Astrocyte of the hippocampus (primary cell): ENCODE measurements at regions not wholly inside any gene's neighbourhood (a gene's known extent, or its start where the extent isn't known, plus 50 kb on each side); places are given as distances from the start of the nearest gene placed in this dataset.

Experiments
- DNase-seq: peaks from one replicate; pipeline ENCODE4 v3.0.0; 2011; ENCODE audit warnings: low read depth, low spot score

DNA sequence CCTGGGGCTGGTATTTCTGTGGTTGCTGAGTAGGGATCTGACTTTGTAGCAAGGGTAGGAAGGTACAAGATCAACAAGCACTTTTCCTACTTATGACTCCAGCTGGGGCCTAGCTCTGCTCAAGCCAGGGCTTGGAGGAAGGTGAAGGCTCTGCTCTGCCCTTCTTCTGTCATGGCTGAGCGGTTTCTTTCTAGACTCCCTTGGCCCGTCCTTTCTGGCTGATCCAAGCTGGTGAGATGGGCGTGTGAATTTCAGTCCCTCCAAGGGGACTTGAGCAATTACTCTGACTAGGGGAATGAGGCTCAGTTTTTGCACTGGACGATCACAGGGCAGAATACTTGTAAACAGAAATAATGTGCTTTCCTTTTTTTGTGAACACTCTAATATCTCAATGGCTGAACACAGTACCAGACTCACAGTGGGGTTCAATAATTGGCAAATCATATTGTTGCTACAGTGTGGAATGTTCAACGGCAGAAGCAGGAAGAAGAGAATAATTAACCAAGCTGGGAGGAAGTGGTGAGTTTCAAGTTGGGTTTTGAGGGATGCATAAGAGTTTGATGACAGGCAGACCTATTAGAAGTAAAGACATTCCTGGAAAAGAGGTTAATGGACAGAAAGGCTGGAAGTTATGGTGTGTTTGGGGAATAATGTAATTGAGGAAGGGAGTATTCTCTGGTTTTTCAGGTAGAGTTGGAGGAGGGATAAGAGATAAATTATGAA is 507.6 kb downstream of the MIAT start:
- no peak for DNase-seq

DNA sequence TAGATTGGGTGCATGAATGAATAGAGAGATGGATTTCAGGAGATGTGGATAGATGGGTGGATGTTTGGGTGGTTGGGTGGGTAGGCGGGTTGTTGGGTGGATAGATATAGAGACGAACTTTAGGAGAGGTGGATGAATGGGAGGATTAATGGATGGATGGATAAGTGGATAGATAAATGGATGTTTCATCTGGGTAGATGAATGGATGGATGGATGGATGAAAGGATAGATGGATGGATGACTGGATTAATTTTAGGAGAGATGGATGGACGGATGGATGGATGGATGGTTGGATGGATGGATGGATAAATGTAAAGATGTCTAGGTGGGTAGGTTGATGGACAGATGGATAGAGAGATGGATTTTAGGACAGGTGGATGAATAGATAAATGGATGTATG is 511.3 kb downstream of the MIAT start:
- DNase-seq = no peak

DNA sequence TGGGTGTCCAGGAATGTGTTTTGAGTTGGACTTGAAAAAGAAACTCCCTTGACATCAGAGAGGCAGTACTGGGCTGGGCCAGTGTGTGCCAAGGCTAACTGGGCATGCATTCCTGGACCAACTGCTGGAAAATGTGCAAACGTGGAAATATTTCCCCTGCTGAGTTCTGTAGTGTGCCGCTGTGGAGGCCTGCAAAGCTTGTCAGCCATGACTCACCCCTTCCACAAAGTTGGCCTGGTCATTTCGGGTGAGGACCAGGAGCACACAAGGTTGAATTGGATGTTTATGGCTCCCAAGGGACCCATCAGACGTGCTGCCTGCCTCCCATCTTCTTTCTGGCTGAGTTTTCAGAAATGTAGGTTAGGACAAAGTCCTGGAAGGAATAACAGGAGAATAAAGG is 513.1 kb downstream of the MIAT start:
- DNase-seq = peak; percentile 93

DNA sequence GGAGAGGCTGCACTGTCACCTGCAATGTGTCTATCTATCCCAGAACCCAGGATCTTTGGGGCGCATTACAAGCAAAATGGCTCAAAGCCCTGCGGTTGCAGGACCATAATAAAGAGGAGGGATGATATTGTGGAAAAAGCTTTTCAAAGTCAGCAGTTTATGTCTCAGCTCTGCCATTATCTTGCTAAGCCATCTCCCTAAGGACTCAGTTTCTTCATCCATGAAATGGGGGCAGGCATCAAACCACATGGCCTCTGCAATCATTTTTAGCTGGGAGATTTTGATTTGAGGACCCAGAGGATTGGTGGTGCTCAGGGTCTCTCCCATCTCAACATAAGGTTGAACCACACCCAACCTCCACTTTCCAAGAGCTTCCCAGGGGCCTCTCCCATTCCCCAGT is 513.8 kb downstream of the MIAT start:
- DNase-seq = no peak

DNA sequence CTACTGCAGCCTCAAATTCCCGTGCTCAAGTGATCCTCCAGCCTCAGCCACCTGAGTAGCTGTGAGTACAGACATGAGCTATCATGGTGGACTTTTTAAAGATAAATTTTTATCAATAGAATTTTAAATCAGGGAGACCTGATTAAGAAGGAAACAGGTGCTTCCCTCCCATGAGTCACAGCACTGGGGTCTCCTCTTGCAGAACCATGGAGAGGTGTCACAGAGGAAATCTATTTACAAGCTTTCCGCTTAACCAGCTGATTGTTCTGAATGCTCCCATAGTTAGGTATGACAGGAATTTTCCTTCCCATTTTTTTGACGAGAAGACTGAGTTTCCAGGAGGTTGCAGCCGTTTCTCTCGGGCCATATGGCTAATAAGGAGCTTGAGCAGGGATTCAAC is 516.1 kb downstream of the MIAT start:
- no peak for DNase-seq

DNA sequence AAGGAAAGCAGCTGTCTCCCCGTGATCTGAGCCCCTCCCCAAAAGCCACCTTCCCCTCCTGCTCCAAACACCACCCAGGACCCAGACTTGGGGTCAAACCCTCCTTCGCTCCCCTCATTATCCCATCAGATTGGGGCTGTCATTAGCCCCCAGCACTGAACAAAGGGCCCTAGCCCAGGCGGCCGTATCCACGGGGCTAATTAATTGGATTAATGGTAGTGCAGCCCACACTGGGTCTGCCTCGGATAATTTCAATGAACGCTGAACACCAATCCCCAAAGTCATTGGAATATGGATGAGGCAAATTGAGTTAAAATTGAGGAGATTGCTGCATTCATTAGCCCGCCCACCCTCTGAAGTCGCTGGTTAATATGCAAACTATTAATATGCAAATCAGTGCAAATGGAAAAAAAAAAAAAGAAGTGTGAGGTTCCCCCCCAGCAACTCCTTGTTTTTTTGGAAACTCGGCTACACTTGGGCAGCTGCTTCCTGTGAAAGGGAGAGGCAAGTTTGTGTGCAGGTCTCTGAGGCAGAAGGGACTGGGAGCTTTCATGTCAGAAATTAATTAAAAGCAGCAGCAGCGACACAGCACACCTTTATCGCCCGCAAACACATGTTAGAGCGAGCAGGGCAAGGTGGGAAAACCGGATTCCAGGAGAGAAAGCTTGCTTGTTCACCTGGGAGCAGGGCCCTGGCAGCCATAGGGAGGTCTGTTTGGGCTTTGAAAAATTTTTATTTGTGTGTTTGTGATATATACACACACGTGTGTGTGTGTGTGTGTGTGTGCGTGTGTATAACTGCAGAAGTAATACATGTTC is 517.8 kb downstream of the MIAT start:
- DNase-seq = no peak

DNA sequence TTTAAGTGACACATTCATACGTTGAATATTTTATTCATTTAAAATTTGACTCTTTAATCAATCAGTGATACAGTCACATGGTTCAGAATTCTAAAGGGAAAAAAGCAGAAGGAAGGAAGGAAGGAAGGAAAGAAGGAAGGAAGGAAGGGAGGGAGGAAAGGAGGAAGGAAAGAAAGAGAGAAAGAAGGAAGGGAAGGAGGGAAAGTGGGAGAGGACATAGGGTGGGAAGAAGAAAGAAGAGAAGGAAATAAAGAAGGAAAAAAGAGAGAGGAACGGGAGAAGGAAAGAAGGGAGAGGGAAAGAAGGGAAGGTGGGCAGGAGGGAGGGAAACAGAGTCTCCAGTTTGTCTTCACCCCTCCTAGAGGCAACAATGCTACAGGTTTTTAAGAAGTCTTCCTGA is 518.6 kb downstream of the MIAT start:
- DNase-seq = no peak

DNA sequence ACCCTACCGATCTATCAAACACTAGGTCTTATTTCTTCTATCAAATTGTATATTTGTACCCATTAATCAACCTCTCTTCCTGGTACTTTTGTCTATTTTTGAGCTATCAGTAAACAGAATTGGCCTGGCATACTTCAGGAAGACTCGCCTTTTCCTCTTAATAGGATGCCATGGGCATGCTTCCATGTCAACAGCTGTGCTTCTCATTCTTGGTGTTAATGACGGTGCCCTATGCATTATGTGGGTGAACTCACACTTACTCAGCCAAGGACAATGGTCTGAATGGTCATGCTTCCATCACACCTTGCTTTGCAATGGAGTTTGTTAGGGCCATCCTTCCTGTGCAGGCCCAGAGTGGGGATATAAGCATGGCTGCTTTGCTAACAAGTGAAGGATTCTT is 521.8 kb downstream of the MIAT start:
- no peak for DNase-seq

DNA sequence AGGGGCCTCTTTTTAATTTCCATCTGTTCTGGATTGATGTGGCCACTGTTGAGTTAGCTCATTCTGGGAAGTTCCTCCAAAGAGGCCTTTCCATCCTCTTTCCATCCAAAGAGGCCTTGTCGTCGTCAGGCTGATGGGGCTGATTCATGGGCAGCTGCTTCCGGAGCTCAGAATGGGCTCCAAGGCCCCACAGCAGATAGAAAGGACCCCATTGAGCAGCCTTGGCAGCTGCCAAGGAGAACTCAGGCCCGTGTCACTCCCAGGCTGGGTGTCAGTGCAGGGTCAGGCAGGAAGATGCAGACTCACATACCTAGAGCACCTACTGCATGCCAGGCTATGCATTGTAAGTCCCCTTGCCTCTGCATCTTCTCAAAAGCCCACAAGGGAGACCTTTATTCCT is 524.1 kb downstream of the MIAT start:
- no peak for DNase-seq

DNA sequence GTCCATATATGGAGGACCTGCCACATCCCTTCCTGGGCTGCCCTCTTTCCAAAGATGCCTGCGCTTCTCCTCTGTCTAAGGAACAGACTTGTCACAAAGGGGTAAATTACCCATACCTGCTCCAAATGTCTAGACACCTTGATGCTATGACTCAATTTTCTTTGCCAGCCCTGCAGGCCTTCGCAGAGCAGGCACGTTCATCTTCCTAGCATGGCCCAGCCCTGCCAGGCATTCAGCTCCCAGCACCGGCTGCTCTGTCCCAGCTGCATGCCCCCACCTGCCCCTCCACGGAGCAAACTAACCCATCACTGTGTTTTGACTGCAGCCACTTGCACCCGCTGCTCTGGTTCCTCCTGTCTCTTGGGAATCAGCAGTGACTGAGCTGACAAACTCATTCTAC is 526.1 kb downstream of the MIAT start:
- DNase-seq = no peak

DNA sequence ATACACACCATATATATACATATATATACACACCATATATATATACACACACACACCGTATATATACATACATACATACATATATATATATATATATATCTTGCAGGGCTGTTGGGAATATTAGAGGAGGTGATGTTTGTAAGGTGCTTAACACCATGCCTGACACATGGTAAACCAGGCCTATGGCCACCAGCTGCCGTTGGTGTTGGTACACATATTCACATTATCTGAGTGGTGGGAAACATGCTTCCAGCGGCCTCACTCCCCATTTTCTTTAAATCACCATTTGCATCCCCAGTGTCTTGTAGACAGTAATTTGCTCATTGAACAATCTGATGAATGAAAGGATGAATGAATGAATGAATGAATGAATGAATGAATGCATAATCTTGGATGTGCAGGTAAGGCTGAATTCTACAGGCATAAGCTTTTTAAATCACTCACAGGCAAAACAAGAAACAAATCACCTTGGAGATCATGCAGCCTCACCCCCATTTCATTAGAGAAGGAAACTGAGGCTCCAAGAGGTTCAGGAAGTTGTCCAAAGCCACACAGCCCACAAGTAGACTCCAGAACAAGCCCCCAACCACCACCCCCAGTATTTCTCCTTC is 527.8 kb downstream of the MIAT start:
- DNase-seq = no peak

DNA sequence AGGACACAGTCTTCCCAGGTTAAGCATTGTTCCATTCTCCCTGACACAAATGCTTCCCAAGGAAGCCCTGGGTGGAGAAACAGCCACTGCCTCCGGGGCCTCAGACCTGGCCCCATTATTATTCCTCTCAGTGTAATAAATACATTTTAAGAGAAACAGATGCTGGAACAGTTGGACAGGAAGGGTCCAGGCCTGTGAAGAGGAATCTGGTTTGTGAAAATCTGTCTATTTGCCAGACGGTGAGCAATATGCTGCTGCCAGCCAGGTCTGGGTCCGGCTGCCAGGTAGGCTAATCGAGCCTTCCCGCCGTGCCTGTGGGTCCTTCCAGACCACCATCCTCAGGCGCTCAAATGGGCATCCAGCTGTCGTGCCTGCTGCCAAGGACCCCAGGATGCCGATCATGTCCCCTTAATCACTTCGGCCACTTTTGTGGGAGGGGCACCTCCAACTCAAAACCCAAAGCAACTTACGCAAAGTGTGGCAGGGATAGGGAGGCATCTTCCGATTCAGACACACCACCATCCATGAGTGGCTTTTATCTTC is 528.4 kb downstream of the MIAT start:
- DNase-seq = no peak

DNA sequence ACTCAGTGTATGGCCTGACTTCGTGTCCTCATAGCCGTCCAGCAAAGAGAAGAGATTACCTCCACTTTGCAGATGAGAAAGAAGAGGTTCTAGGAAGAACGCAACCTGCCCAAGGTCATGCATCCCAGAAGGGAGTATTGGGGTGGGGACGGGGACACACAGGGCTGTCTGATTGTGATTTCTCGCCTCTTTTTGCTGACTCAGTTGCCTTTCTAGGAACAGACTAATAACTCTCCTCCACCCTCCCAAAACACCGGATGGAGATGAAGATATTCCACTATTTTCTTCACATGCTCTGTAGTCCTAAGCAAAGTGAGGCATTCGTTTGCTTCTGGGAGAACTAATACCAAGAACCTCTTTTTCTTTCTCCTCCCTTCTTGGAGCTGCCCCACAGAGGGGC is 529.3 kb downstream of the MIAT start:
- DNase-seq = no peak

DNA sequence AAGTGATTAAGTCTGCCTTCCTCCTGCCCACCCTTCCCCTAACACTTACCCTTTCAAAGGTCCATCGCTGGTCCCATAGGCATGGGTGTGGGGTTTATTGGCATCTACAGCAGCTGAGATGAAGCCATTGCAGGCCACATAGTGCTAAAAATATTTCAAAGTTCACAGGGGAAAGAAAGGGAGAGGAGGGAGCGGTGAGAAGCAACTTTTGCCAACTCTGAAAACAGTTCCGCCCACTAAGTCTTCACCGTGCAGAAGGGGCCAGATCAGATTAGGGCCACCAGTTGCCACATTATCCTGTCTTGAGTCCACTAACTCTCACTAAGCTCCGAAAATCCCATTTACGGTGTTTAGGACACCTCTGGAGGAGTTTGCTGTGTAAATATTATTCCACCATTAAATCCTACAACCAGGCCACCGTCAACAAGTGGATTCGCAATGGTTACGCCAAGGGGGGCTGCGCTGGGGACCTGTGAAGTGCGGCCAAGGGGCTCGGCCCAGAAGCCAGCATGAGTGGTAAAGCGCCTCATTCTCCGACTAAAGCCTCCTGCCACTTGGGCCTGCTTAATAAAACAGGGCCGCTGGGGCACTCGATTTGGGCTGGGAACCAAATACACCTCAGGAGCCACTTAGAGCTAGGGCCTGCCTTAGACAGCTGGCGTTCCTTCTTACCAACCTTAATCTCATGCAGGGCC is 534.9 kb downstream of the MIAT start:
- DNase-seq = no peak

DNA sequence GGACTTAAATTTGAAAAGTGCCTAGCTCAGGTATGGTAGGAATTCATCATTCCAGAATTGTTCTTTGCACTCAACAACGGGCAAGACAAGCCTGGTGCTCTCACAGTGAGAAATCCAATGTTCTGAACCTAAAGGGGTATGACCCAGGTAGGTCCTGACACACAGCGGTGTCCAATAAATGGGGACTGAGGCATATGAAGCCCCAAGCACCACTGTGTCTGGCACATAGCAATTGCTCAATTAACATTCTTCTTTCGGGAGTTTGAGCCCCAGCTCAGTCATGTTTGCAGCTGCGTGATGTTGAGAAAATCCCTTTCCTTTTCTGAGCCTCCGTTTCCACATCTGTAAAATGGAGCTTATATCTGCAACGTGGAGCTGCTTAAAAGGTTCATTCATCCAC is 535.8 kb downstream of the MIAT start:
- DNase-seq = no peak

DNA sequence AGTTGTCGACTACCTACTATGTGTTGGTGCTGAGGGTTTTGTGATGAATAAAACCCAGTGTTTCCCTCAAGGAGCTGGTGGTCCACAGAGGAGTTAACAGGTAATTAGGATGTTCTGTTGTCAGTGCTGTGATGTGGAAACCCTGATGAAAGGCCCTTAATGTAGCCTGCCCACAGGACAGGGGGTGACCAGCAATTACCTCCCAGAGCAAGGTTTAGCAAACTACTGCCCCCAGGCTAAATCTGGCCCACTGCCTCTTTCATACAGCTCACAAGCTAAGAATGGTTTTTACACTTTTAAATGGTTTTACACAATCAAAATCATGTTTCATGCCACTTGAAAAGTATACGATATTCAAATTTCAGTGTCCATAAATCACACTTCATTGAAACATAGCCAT is 536.2 kb downstream of the MIAT start:
- DNase-seq = no peak

DNA sequence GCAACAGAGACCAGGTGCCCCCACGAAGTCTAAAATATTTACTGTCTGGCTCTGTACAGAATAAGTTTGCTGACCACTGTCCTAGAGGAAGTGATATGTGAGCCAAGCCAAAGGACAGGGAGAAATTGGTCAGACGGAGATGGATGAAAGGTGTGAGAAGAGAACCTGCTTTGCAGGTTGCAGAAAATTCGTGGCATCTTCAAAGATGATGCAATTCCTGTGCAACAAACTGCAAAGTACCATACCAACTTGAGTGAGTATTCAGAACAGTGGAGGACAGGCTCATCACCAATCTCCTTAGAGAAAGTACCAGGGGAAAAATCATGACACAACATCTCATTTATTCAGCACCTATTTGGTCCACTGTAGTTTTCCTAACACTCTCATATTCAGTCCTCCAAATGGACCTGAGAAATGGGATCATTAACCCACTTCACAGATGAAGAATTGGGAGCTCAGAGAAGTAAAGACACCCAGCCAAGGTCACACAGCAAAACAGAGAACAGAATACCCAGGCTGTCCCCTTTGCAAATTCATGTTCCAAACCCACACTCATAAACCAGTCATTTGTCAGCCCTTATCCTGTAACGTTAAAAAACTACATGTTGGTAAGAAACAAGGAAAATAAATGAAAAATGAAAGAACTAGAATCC is 536.8 kb downstream of the MIAT start:
- DNase-seq = no peak

DNA sequence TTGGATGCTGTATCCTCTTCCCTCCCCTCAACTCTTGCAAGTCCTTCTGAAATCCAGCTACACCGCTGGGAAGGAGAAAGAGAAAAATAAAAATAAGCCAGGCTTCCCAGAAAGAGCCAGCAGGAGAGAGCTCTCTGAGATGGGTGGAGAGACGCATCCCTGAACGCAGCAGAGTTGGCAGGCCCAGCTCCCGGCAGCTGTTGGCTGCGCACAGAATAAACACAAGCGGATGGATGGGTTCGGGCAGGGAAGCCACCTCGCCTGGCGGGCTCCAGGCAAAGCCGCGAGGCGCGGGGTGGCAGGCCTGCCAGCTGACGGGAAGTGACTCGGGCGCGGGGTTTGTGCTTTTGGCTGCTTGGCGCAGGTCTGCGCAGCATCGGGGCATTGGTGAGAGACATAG is 537.7 kb downstream of the MIAT start:
- DNase-seq = no peak

DNA sequence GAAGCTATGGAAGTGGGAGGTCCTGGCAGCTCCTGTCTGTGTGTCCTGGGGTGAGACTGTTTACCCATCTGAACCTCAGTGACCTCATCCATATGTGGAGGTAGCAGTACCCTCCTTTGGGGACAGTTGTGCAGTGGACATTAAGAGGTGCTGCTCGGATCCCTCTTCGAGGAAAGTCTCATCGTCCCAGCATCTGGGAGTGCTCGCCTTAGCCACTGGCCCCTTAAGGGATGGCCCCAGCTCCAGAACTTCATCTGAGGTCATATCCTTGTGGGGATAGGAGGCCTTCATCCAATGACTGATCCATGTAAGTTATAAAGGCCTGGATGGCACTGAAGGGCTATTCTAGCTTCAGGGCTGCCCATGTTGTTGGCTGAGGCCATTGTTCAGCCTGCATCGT is 538.1 kb downstream of the MIAT start:
- no peak for DNase-seq

DNA sequence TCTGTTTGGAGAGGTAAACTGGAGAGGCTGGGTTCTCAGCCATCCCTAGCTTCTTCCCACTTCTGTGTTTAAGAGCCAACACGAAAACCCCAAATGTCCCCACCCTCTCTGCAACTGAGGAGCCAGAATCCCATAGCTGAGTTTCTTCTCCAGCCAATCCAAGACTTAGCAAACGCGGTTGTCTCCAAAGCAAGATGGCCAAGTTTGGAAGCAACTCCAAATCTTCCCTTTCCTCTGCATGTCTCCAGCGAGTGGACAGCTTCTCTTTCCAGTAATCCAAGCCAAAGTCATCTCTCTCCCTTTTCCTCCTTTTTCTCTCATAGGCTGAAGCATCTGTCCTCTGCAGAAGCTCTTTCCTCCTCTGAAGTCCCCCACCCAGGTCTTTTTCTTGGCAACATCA is 539.2 kb downstream of the MIAT start:
- DNase-seq = no peak

DNA sequence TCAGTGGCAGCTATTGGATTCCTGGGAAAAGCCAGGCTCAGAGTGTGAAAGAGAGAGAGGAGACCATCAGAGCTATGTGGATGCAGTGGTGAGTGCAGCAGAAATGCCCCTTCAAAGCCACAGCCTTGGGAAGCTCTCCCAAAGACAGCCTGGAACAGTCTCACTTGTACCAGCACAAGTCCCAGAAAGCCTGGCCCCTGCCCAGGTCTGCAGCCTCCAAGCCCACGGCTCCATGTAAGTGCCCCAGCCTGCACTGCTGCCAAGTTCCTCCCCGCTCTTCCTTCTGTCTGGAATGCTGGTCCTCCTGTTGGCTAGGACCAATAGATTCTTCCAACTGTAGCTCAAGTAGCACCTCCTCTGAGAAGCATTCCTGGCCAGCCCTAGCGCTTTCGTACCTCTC is 539.7 kb downstream of the MIAT start:
- DNase-seq = no peak

DNA sequence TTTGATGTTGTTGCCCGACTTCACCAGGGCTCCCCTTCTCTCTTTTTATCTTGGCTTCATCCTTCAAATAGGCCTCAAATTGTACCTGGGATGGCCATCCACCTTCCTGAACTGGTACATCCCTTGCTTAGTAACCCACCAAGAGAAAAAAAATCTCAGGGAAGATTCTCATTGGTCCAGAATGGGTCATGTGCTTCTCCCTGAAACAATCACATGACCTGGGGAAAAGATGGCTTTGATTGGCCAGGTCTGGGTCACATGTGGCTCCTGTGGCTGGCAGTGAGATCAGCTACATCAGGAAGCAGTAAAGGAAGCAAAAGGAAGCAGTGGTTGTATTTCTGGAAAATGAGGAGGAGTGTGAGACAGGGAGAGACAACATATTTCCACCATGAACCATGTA is 540.2 kb downstream of the MIAT start:
- no peak for DNase-seq
